ENCODE measurements at regions not wholly inside any gene's neighbourhood (a gene's known extent, or its start where the extent isn't known, plus 50 kb on each side); places are given as distances from the start of the nearest gene placed in this dataset.

DNA sequence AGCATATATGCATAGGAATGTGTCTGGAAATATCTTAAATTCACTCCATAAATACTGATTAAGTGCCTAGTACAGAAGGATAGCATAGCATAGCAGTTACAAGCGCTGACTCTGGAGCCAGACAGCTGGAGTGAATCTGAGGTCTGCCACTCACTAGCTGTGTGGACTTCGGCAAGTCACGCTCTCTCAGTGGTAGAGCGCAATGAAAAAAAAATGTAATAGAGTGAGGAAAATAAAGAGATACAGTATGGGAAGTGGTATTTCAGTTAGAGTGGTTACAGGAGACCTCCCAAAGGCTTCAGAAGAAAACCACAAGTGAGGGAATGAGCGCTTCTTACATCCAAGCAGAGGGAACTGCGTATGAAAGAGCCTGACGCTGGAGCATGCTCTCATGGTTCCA is 338.9 kb upstream of the PRMT6 start:
- WGBS, 2 donors, result 74 to 78% methylated on average over 7 of the region's 7 CpGs
- ATAC-seq, result no peak
- Histone ChIP-seq H3K9me3 (no peaks in the 10 kb centered on the region), H3K36me3 (no peaks in the 10 kb centered on the region), H3K4me3 (no peak overlapping the region), H3K27me3 (no peaks in the 10 kb centered on the region), H3K4me1 (no peaks in the 10 kb centered on the region), H3K27ac (no peak overlapping the region)
- no peak for DNase-seq
- TF ChIP-seq, protein P1, sequence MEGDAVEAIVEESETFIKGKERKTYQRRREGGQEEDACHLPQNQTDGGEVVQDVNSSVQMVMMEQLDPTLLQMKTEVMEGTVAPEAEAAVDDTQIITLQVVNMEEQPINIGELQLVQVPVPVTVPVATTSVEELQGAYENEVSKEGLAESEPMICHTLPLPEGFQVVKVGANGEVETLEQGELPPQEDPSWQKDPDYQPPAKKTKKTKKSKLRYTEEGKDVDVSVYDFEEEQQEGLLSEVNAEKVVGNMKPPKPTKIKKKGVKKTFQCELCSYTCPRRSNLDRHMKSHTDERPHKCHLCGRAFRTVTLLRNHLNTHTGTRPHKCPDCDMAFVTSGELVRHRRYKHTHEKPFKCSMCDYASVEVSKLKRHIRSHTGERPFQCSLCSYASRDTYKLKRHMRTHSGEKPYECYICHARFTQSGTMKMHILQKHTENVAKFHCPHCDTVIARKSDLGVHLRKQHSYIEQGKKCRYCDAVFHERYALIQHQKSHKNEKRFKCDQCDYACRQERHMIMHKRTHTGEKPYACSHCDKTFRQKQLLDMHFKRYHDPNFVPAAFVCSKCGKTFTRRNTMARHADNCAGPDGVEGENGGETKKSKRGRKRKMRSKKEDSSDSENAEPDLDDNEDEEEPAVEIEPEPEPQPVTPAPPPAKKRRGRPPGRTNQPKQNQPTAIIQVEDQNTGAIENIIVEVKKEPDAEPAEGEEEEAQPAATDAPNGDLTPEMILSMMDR (IDR thresholded peaks at IDR 0.05), result no peak
- no peak for FAIRE-seq
- intact Hi-C loops (cut with DNase I), result no loop called here

DNA sequence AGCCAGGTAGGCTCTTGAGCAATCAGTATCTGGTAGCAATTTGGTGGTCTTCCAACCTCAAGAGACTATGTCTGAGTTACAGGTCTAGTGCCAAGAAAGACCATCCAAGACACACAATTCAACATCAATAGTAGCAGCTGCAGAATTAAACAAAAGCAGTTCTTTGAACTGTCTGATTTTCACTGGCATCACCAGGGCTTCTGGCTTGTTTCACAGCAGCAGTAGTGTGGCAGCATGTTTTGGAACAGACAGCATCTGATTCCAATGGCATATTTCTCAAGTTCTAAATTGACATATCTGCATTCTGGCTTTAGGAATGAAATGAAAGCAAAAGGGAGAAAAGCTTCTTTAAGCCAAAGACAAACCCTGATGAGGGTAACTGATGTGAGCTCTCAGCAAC is 334.7 kb upstream of the PRMT6 start:
- ATAC-seq (no peak), DNase-seq (no peak), FAIRE-seq (no peak)
- no peak overlapping the region for H3K27ac ChIP-seq
- H3K4me1 ChIP-seq, result no peaks in the 10 kb centered on the region
- TF ChIP-seq, protein P1 (IDR thresholded peaks at IDR 0.05), result no peak
- H3K9me3 ChIP-seq, result no peaks in the 10 kb centered on the region
- H3K36me3 ChIP-seq, result no peaks in the 10 kb centered on the region
- intact Hi-C loops (cut with DNase I), result no loop called here
- H3K27me3 ChIP-seq, result no peaks in the 10 kb centered on the region
- no peak overlapping the region for H3K4me3 ChIP-seq

DNA sequence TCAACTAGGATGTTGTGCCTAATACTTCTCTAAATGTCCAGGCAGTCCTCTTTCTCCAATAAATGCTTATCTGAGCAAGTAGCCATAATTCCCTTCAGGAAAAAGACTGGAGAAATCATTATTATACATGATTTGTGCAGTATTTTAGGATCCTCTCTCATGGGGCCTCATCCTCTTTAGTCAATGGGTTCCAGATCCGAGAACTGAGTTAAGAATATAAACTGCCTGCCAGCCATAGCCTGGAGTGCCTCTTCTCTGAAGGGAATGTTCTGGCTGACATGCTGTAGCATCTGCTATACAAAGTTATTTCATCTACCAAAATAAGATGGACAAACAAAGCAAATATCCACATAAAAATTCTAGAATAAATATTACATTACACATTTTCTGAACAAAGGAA is 334.0 kb upstream of the PRMT6 start:
- no peaks in the 10 kb centered on the region for H3K36me3 ChIP-seq
- FAIRE-seq, result no peak
- no peaks in the 10 kb centered on the region for H3K4me1 ChIP-seq
- no peak for DNase-seq
- ATAC-seq, result no peak
- TF ChIP-seq, protein P1 (IDR thresholded peaks at IDR 0.05), result no peak
- intact Hi-C loops (cut with DNase I), result no loop called here
- H3K9me3 ChIP-seq, result no peaks in the 10 kb centered on the region
- H3K27ac ChIP-seq, result no peak overlapping the region
- 0% methylated on average over 1 of the region's 1 CpG for WGBS, 2 donors
- H3K4me3 ChIP-seq, result no peak overlapping the region
- H3K27me3 ChIP-seq, result no peaks in the 10 kb centered on the region

DNA sequence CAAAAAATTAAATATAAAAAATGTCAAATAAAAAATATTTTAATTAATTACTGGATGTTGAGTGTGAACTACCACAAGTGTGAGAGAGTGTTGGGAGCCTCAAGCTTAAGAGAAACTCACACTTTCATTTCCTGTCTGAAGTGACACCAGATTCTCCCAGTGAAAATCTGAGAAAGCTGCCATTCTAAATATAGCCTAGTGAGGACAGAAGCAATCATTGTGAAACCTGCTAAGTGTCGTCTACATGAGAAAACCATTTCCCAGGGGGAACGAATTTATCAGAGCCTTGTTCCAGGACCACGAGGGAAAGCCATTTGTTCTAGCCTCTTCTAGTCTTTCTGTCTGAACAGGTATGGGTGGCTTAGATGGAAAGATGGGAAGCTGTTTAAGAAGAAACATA is 329.3 kb upstream of the PRMT6 start:
- FAIRE-seq, result no peak
- 20 to 38% methylated on average over 3 of the region's 3 CpGs for WGBS, 2 donors

DNA sequence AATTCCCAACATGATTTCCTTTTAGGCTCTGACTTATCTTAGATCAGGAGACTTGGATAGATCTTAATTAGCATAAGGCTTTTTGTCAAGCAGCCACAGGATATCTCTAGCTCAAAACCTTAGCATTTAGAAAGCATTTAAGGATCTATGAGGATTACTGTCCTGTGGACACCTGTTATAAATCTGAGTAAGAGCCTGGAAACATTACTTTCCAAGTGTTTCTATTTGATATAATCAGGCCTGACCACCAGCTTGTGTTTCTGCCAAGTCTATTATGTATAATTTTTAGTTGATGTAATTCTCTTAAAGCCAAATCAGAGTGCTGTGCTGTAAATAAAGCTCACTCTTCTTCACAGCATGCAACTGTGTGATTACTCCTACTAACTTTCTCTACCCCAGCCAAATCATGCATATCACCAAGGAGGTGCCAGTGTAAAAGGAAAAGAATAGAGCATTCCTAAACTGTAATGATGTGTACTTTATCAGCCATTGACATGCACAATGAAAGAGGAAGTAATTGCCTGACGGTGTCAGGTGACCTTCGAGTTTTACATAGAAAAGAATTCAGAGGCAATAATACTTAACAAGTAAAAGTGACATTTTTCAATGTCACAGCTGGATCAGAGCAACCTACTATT is 309.9 kb upstream of the PRMT6 start:
- Histone ChIP-seq H3K36me3 (no peaks in the 10 kb centered on the region), H3K27ac (no peak overlapping the region), H3K4me1 (no peaks in the 10 kb centered on the region), H3K4me3 (no peak overlapping the region), H3K27me3 (no peaks in the 10 kb centered on the region), H3K9me3 (no peaks in the 10 kb centered on the region)
- TF ChIP-seq, protein P1 (IDR thresholded peaks at IDR 0.05), result no peak
- DNase-seq, result no peak
- intact Hi-C loops (cut with DNase I), result no loop called here
- FAIRE-seq, result no peak
- WGBS, 2 donors, result 3 to 7% methylated on average over 2 of the region's 2 CpGs
- ATAC-seq, result peak in 2 of 4 donors; percentile 17 to 44

More for the DNA sequence above, 329.3 kb upstream of the PRMT6 start:
- Histone ChIP-seq H3K27me3 (no peaks in the 10 kb centered on the region), H3K9me3 (no peaks in the 10 kb centered on the region), H3K27ac (no peak overlapping the region), H3K36me3 (no peaks in the 10 kb centered on the region), H3K4me1 (no peaks in the 10 kb centered on the region), H3K4me3 (no peak overlapping the region)
- TF ChIP-seq, protein P1 (IDR thresholded peaks at IDR 0.05), result no peak
- no peak for ATAC-seq
- no peak for DNase-seq
- intact Hi-C loops (cut with DNase I), result no loop called here

All from pancreas (tissue), 10 donors.